Dermis microvascular lymphatic vessel endothelial cell (primary cell): ENCODE measurements at regions not wholly inside any gene's neighbourhood (a gene's known extent, or its start where the extent isn't known, plus 50 kb on each side); places are given as distances from the start of the nearest gene placed in this dataset.
A peak's percentile ranks its signal among the peaks of the same experiment; 100 is the strongest.
"Not testable (repeated sequence)": the region's sequence is repeated elsewhere in the genome, so short reads cannot be mapped to it uniquely, and the experiment has no call there.

Experiments
- DNase-seq, 2 donors: peaks; one replicate each; pipeline versions ENCODE4 v3.0.0 to v3.0.0-alpha.2; 2010; ENCODE audit warnings: low read depth in 2 of 2

GRCh38 chr6:138656364-138657064 lies 117.1 kb upstream of the CCDC28A start:
- no peak for DNase-seq

- DNase-seq = no peak
Observed at GRCh38 chr6:138657065-138657425, 116.5 kb upstream of the CCDC28A start.

- no peak for DNase-seq
Observed at GRCh38 chr6:138659998-138660397, 113.6 kb upstream of the CCDC28A start.

GRCh38 chr6:138662471-138662870 lies 111.1 kb upstream of the CCDC28A start:
- DNase-seq = no peak

GRCh38 chr6:138663892-138664291 lies 109.7 kb upstream of the CCDC28A start:
- no peak for DNase-seq

- no peak for DNase-seq
Observed at GRCh38 chr6:138664745-138665144, 108.8 kb upstream of the CCDC28A start.

GRCh38 chr6:138666636-138667035 lies 106.9 kb upstream of the CCDC28A start:
- no peak for DNase-seq

- no peak for DNase-seq
Observed at GRCh38 chr6:138667408-138667807, 106.2 kb upstream of the CCDC28A start.

- no peak for DNase-seq
Observed at GRCh38 chr6:138671351-138671750, 102.2 kb upstream of the CCDC28A start.

GRCh38 chr6:138673346-138674014 lies 100.1 kb upstream of the CCDC28A start:
- DNase-seq = no peak

GRCh38 chr6:138674444-138674843 lies 99.1 kb upstream of the CCDC28A start:
- not testable (repeated sequence) for DNase-seq

- no peak for DNase-seq
Observed at GRCh38 chr6:138677538-138677937, 96.0 kb upstream of the CCDC28A start.

GRCh38 chr6:138678168-138678567 lies 95.4 kb upstream of the CCDC28A start:
- DNase-seq = no peak

- no peak for DNase-seq
Observed at GRCh38 chr6:138680085-138680484, 93.5 kb upstream of the CCDC28A start.

- DNase-seq = no peak
Observed at GRCh38 chr6:138681627-138682026, 91.9 kb upstream of the CCDC28A start.

GRCh38 chr6:138682704-138683527 lies 90.7 kb upstream of the CCDC28A start:
- peak; percentile 69 to 87 for DNase-seq

GRCh38 chr6:138685257-138685656 lies 88.3 kb upstream of the CCDC28A start:
- DNase-seq = no peak

GRCh38 chr6:138685781-138686180 lies 87.8 kb upstream of the CCDC28A start:
- no peak for DNase-seq

- peak in 1 of 2 donors; percentile 48 for DNase-seq
Observed at GRCh38 chr6:138688580-138688979, 85.0 kb upstream of the CCDC28A start.

GRCh38 chr6:138689849-138690248 lies 83.7 kb upstream of the CCDC28A start:
- peak in 1 of 2 donors; percentile 26 for DNase-seq

GRCh38 chr6:138690975-138691594 lies 82.5 kb upstream of the CCDC28A start:
- peak in 1 of 2 donors; percentile 9 for DNase-seq

- peak in 1 of 2 donors; percentile 62 for DNase-seq
Observed at GRCh38 chr6:138691595-138692057, 81.9 kb upstream of the CCDC28A start.
